SW480 (cell line): ENCODE measurements at regions not wholly inside any gene's neighbourhood (a gene's known extent, or its start where the extent isn't known, plus 50 kb on each side); places are given as distances from the start of the nearest gene placed in this dataset.
"Not testable (repeated sequence)": the region's sequence is repeated elsewhere in the genome, so short reads cannot be mapped to it uniquely, and the experiment has no call there.

Experiments used
- DNase-seq: peaks from one replicate; pipeline ENCODE4 v3.0.0-alpha.2; 2016; ENCODE audit warnings: low spot score

GRCh38 chr19:30943101-30943843, 406.0 kb downstream of the TSHZ3 start:
- DNase-seq: no peak

DNA sequence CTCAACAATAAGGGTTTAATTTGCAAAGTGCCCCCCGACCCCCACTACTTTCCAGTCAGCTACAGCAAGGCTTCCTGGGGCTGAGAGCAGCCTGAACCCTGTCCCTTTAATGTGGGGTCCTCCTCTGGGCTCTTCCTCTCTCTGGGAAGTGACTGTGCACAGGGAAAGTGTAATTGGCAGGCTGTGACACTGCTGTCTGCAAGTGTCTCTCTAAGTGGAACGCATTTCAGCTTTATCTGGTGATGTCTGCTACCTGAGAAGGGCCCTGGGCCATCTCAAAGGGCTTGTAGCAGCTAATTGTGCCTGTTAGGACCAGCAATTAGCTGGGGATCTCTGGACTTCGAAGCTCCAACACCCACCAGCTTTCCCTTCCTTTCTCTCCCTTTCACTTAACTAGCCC, 406.6 kb downstream of the TSHZ3 start:
- no peak for DNase-seq

GRCh38 chr19:30941591-30941990, 407.6 kb downstream of the TSHZ3 start:
- DNase-seq: no peak

DNA sequence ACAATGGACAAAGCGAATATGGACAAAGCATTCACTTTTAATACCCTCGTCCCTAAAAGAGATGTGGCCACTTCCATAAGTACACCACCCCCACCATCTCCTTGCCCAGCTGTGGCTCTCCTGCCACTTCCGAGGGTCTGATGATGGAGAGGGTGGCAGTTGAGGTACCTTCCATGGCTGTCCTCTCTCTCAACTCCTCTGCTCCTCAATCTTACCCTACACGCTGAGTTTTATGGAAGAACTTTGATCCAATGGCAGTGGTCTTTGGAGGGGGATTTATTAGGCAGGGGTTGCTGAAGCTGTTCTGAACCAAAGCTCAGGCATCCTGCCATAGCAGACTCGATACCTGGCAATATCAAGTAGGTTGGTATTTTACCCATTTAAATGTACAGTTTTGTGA, 413.0 kb downstream of the TSHZ3 start:
- no peak for DNase-seq

GRCh38 chr19:30935146-30935545, 414.1 kb downstream of the TSHZ3 start:
- no peak for DNase-seq

DNA sequence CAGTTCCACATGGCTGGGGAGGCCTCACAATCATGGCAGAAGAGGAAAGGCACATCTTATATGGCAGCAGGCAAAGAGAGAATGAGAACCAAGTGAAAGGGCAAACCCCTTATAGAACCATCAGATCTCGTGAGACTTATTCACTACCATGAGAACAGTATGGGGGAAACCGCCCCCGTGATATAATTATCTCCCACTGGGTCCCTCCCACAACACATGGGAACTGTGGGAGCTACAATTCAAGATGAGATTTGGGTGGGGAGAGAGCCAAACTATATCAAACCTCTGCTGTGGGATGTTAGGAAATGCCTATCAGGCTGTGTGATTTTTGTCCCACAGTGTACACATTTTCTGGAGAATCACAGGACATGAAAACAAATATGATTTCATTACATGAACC, 415.8 kb downstream of the TSHZ3 start:
- DNase-seq: not testable (repeated sequence)

DNA sequence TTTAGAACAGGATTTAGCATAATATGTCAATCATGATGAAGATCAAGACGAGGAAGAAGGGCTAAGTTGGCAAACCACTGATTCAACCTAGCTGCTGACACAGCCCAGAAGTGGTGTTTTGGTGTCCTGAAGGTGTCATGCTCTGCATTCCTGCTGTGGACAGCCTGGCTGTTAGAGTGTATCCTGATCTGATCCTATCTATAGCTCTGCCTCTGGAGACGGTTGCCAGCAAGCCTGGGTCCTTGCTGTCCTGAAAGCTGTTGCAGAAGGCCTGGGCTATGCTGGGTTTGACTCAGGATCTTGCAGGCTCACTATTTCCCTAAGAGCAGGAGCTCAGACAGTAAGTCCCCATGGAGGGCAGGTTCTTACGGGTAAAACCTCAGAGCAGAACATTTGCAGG, 416.4 kb downstream of the TSHZ3 start:
- DNase-seq: no peak

- no peak for DNase-seq
These were observed 418.1 kb downstream of the TSHZ3 start for GRCh38 chr19:30930941-30931706.

DNA sequence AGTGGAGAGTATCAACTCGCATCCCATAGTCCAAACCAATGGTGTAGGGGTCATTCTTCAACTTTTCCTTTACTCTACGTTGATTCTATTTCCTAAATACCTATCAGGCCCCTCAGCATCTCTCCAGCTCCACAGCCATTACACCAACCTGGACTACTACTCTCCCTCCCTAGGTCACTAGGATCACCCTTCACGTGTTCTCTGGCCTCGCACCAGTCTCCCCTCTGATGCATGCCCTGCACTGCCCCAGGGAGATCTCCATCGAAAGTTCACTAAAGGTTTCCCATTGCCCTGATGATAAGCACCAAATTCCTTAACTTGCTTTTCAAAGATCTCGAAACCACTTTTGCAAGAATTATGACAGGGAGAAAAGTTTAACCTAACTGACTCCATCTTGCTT, 421.5 kb downstream of the TSHZ3 start:
- DNase-seq: no peak

DNA sequence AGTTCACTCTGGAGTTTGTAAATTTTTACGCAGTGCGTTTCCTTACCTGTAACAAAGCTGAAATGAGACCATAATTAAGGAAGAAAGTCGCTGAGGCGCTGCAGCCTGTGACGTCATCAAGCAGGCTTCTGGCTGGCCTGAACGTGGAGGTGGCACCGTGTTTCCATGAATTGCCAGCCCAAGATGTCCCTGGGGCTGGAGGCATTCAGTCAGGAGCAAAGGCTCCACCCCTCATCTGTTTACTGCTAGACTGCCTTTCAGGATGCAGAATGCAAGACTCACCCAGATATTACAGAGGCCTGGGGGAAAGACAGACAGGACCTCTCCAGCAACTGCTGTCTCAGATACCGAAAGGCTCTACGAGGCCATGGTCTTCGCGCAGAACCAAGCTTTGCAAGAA, 424.6 kb downstream of the TSHZ3 start:
- DNase-seq: no peak

DNA sequence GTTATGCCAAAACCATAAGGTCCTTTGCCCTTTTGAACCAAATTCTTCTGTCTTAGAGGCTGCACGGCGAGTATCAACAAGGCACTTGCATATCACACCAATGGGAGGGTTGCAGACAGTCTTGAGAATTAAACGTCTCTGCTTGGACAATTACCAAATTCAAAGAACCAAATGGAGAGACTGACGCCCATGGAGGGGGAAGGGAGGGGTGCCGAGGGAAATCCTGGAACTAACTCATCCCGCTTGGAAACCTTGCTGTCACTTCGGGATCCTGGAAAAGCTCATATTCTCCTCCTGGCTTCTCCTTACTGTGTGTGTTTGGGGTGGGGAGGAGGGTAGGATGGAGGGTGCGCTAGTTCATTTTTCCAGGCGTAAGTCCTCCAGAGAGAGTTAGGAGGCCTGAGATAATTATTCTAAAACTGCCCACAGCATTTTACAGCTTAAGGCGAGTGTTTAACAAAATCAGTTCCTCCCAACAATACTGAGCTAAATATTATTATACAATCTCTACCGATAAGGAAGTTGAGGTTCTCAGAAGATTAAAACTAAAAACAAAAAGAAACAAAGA, 425.1 kb downstream of the TSHZ3 start:
- no peak for DNase-seq

DNA sequence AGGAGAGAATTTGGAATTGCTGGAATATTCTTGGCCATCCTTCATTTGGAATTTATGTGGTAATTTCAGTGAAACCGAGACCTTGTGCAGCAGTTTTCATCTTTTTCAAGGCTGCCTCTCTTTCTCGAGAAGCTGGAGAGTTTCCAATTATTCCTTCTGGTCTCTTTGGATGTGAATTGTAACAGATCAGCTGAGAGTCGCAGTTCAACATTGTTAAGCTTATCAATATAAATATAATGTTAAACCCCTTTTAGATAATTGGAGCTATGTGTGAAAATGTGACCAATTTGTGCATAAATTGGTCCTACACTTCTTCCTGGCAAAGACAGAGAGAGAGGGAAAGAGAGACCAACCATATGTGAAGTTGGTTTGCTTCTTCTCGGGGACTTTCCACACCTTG, 425.6 kb downstream of the TSHZ3 start:
- no peak for DNase-seq

DNA sequence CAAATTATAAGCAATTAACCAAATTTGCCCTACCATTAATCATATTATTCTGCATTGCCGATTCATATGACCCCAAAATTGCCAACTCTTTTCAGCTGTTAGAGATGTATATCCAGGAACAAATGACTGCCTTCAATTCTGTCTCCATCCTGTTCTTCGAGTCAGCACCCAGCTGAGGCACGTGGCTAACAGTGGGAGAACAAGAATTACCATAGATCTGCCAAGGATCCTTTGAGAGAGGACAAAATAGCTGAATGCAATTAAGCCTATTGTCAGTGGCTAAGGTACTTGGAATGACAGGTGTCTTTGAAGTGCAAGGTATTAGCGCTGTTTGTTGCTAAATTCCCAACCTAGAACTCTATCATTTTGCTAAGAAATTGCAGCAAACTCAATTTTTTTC, 426.1 kb downstream of the TSHZ3 start:
- no peak for DNase-seq

GRCh38 chr19:30920222-30920621, 429.0 kb downstream of the TSHZ3 start:
- no peak for DNase-seq

- no peak for DNase-seq
These were observed 429.5 kb downstream of the TSHZ3 start for GRCh38 chr19:30919737-30920136.

DNA sequence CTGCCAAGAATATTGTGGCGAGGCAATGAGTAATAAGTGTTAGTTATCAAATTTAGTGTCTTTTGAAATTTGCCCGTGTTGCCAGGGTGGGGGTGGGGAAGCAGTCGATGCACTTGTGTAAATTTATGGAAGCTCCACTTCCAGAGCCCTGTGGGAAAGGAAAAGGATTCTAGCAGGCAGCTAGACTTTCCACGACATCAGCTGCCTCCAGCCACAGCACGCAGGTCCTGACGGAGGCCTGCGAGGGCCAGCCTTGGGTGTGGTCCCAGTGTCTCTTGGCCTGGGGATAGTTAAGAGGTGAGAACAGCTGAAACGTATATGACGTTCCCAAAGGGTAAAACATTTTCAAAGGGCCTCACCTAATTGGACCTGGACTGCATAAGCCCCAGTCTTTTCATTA, 433.0 kb downstream of the TSHZ3 start:
- DNase-seq: no peak

- no peak for DNase-seq
These were observed 437.7 kb downstream of the TSHZ3 start for GRCh38 chr19:30911491-30911890.

- DNase-seq: no peak
These were observed 438.6 kb downstream of the TSHZ3 start for GRCh38 chr19:30910485-30911240.

DNA sequence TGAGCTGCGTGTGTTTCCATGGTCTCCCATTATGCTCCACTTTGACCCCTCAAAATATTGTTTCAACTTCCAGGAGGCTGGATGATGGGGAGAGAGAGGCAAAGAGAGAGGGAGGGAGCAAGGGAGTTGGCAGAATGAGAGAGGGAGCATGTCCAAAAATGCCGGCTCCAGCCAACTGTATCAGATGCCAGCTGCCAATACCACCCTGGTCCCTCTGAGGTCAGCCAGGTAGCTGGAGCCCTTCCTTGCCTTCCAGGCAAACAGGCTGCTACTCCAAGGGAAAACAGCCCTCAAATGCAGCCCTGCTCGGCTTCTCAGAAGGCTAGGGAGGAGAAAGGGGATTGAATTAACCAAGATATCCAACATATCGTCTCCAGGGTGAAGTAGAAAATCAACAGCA, 440.0 kb downstream of the TSHZ3 start:
- DNase-seq: no peak

- DNase-seq: no peak
These were observed 440.9 kb downstream of the TSHZ3 start for GRCh38 chr19:30908262-30908771.

- no peak for DNase-seq
These were observed 442.4 kb downstream of the TSHZ3 start for GRCh38 chr19:30906871-30907270.

GRCh38 chr19:30900051-30900450, 449.2 kb downstream of the TSHZ3 start:
- no peak for DNase-seq
